ENCODE measurements at regions not wholly inside any gene's neighbourhood (a gene's known extent, or its start where the extent isn't known, plus 50 kb on each side); places are given as distances from the start of the nearest gene placed in this dataset.

GRCh38 chr9:102206432-102206831 is 468.0 kb upstream of the GRIN3A start:
- DNase-seq (ENCODE audit: low spot score), result no peak
- no peak overlapping the region for H3K27ac ChIP-seq (ENCODE audit: low read depth in 1 of 2, low read length in 2 of 2)
- H3K9me3 ChIP-seq (ENCODE audit: control insufficient read depth in 4 of 4, low read length in 3 of 4), result no peaks in the 10 kb centered on the region
- TF ChIP-seq ATF3 (IDR thresholded peaks at IDR 0.05) (no peak), HNF4G (IDR thresholded peaks at IDR 0.05) (no peak), MAX (IDR thresholded peaks at IDR 0.05) (no peak), NR2F2 (IDR thresholded peaks at IDR 0.05) (no peak), HNF4A (conservative IDR thresholded peaks at IDR 0.05) (no peak), YY1 (IDR thresholded peaks at IDR 0.05) (no peak), CTCF (IDR thresholded peaks at IDR 0.05; ENCODE audit: low read depth, low read length, missing input control) (no peak), TAF1 (conservative IDR thresholded peaks at IDR 0.05) (no peak), GABPA (IDR thresholded peaks at IDR 0.05 in 1 of 2, conservative IDR thresholded peaks at IDR 0.05 in 1 of 2) (no peak), FOXA2 (IDR thresholded peaks at IDR 0.05) (no peak), RXRA (IDR thresholded peaks at IDR 0.05) (no peak), EGR1 (IDR thresholded peaks at IDR 0.05; ENCODE audit: low read depth in 2 of 2) (no peak), JUND (IDR thresholded peaks at IDR 0.05) (no peak), FOXA1 (IDR thresholded peaks at IDR 0.05) (no peak), RAD21 (IDR thresholded peaks at IDR 0.05) (no peak), ZBTB33 (IDR thresholded peaks at IDR 0.05) (no peak), SP1 (IDR thresholded peaks at IDR 0.05) (no peak), REST (IDR thresholded peaks at IDR 0.05) (no peak)
- no peak overlapping the region for H3K4me3 ChIP-seq (ENCODE audit: low read depth in 1 of 3, low read length in 3 of 3)
- H3K36me3 ChIP-seq (ENCODE audit: control insufficient read depth in 4 of 4, insufficient read depth in 3 of 4, low read depth in 1 of 4, low read length in 3 of 4), result no peaks in the 10 kb centered on the region
- WGBS, result 63% methylated on average over 4 of the region's 4 CpGs
- no peaks in the 10 kb centered on the region for H3K27me3 ChIP-seq (ENCODE audit: control insufficient read depth in 4 of 4, insufficient read depth in 4 of 4, low read length in 3 of 4)
- H3K9ac ChIP-seq (ENCODE audit: low read depth in 1 of 2, low read length in 2 of 2), result no peak overlapping the region
- no peaks in the 10 kb centered on the region for H3K4me1 ChIP-seq (ENCODE audit: control insufficient read depth in 4 of 4, insufficient read depth in 4 of 4, low read length in 3 of 4)

Data from liver (tissue), 8 donors.